SH-SY5Y (cell line): ENCODE measurements at regions not wholly inside any gene's neighbourhood (a gene's known extent, or its start where the extent isn't known, plus 50 kb on each side); places are given as distances from the start of the nearest gene placed in this dataset.
A peak's percentile ranks its signal among the peaks of the same experiment; 100 is the strongest.

Source experiments
- GATA2 ChIP-seq: IDR thresholded peaks from 2 replicates; pipeline ENCODE4 v1.6.1; 2011; ENCODE audit warnings: mild to moderate bottlenecking, low read depth, low read length
- GATA3 ChIP-seq: IDR thresholded peaks from 2 replicates; pipeline ENCODE4 v1.6.1; 2011; ENCODE audit warnings: low read depth, mild to moderate bottlenecking, low read length, moderate library complexity

GRCh38 chrX:109857584-109858228 lies 124.6 kb upstream of the ACSL4 start:
- no peak for TF ChIP-seq GATA2
- TF ChIP-seq GATA3: no peak

GRCh38 chrX:109858602-109859341 lies 125.7 kb upstream of the ACSL4 start:
- TF ChIP-seq GATA2 (no peak), GATA3 (no peak)

GRCh38 chrX:109859651-109860050 lies 126.6 kb upstream of the ACSL4 start:
- TF ChIP-seq GATA3: no peak
- no peak for TF ChIP-seq GATA2

GRCh38 chrX:109862433-109862832 lies 129.4 kb upstream of the ACSL4 start:
- peak; percentile 34; the same call in 1 of the 2 replicates for TF ChIP-seq GATA2
- no peak for TF ChIP-seq GATA3

- TF ChIP-seq GATA3 (no peak), GATA2 (no peak)
Measured at GRCh38 chrX:109863811-109864210, 130.8 kb upstream of the ACSL4 start.

- TF ChIP-seq GATA2 (no peak), GATA3 (no peak)
Measured at GRCh38 chrX:109871121-109871888, 131.6 kb upstream of the TMEM164 start.

GRCh38 chrX:109872021-109872732 lies 130.7 kb upstream of the TMEM164 start:
- TF ChIP-seq GATA2: no peak
- no peak for TF ChIP-seq GATA3

GRCh38 chrX:109873574-109873973 lies 129.3 kb upstream of the TMEM164 start:
- TF ChIP-seq GATA2 (no peak), GATA3 (no peak)

GRCh38 chrX:109873983-109874382 lies 128.9 kb upstream of the TMEM164 start:
- no peak for TF ChIP-seq GATA2
- no peak for TF ChIP-seq GATA3

- TF ChIP-seq GATA2: no peak
Measured at GRCh38 chrX:109874548-109874947, 128.4 kb upstream of the TMEM164 start.

GRCh38 chrX:109875831-109876230 lies 127.1 kb upstream of the TMEM164 start:
- no peak for TF ChIP-seq GATA3
- TF ChIP-seq GATA2: no peak

- no peak for TF ChIP-seq GATA3
- no peak for TF ChIP-seq GATA2
Measured at GRCh38 chrX:109878236-109878635, 124.7 kb upstream of the TMEM164 start.

GRCh38 chrX:109879991-109880390 lies 122.9 kb upstream of the TMEM164 start:
- TF ChIP-seq GATA3 (no peak), GATA2 (no peak)

- TF ChIP-seq GATA3 (no peak), GATA2 (no peak)
Measured at GRCh38 chrX:109880629-109881028, 122.3 kb upstream of the TMEM164 start.
